GM20431 (cell line): ENCODE measurements at regions not wholly inside any gene's neighbourhood (a gene's known extent, or its start where the extent isn't known, plus 50 kb on each side); places are given as distances from the start of the nearest gene placed in this dataset.
"Not testable (repeated sequence)": the region's sequence is repeated elsewhere in the genome, so short reads cannot be mapped to it uniquely, and the experiment has no call there.

ENCODE experiments used
- in situ Hi-C: fragments of 300-500 bp; cut with MseI, MboI; formaldehyde crosslinking; loops from one replicate; pipeline ENCODE4 v1.15.0; 2020; ENCODE audit warnings: low sequenced_read_pairs; ENCODE audit not compliant: unreplicated experiment

DNA sequence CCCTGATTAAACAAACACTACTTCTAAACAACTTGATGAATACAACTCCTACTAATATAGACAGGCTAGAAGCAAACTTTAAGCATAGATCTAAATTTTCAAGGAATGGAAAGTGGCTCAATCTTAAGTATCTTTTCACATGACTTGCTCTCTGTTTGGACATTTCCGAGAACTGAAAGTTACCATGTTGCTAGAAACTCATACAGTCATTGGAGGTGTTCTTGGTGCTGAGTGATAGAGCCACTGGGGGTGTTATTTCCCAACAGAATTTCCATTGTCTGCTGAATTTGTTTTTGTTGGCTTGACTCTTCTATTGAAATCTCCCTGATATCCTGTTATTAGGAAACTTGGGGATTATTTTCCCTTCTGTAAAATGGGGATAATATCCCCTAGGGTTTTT is 264.5 kb upstream of the RASGRP1 start:
- in situ Hi-C loops = no loop called here

GRCh38 chr15:38842226-38842625 is 277.6 kb upstream of the RASGRP1 start:
- in situ Hi-C loops = no loop called here

- in situ Hi-C loops = no loop called here
Observed at GRCh38 chr15:38843051-38843501, 278.5 kb upstream of the RASGRP1 start.

DNA sequence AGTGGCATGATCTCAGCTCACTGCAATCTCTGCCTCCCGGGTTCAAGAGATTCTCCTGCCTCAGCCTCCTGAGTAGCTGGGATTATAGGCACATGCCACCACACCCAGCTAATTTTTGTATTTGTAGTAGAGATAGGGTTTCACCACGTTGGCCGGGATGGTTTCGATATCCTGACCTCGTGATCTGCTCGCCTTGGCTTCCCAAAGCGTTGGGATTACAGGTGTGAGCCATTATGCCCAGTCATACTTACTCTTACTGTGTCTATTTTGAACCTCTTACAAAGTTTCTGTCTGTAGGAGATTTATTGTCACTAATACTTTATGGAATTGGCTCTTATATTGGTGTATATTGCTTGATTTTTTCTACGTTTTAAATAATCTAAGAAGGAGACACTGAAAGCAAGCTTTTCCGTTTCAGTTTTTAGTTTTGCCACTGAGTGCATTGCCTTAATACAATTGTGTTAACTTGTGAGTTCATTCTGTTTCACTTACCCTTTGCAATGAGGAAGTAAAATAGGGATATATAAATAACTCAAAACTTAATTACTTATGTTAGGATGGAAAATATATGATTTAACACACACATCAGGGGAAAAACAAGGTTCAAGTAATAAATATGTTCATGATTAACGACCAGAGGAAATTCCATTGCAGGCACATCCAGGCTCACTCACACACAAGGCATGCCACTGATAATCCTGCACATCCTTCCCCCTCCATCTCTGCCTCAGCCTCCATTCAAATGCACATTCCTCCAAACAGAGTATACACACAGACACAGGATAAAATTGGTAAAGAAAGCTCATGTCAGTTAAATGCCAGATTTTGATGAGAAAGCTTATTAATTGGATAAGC is 279.3 kb upstream of the RASGRP1 start:
- in situ Hi-C loops = no loop called here

DNA sequence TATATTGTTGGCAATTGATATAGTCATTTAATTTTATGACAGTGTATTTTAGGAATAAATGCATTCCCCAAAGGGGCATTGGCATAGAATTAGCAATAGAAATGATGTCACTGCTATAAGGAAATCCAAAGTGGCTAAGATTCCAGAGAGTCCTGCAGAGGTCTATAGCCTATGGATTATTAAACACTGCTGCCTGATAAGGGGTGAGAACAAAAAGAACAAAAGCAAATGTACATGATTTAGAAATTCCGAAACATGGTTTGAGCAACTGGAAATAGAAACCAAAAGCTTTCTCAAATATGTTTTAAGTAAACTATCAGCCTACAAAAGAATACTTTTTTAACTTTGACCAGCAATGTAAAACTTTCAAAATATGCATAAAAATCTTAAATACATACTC is 280.1 kb upstream of the RASGRP1 start:
- in situ Hi-C loops = no loop called here

GRCh38 chr15:38846346-38846745 is 281.7 kb upstream of the RASGRP1 start:
- in situ Hi-C loops = no loop called here

DNA sequence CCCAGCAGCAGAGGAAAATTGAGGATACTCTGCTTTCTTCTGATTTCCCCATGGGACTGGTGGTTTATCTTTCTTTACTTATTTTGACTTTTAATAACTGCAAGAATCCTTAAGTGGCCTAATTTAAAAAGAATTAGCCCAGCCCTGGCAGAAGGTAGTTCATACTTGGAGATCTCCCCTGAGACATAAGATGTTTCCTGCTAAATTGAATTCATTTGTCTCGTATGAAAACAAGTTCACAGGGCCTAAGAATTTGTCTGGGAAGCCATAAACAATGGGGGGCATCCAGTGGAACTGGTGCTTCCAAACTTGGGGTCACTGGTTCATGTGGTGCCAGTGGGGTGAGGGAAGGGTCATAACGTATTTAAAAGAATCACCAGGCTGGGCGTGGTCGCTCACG is 283.1 kb upstream of the RASGRP1 start:
- in situ Hi-C loops = no loop called here

DNA sequence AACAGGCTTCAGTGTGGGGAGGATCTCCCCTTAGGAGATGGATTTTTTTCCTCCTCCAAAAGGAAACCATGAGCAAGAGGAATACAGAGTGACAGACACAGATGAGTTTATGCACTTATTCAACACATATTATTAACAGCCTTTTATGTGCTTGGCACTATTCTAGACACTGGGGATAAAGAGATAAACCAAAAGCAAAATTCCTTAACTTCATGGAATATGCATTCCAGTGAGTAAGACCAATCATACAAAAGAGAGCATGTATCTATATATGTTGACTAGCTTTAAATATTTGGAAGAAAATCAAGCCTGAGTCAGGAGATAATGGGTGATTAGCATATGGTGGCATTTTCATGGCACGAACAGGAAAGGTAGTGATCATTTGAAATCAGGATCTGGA is 284.4 kb upstream of the RASGRP1 start:
- in situ Hi-C loops = no loop called here

DNA sequence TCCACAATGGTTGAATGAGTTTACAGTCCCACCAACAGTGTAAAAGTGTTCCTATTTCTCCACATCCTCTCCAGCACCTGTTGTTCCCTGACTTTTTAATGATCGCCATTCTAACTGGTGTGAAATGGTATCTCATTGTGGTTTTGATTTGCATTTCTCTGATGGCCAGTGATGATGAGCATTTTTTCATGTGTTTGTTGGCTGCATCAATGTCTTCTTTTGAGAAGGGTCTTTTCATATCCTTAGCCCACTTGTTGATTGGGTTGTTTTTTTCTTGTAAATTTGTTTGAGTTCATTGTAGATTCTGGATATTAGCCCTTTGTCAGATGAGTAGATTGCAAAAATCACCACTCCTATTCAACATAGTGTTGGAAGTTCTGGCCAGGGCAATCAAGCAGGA is 287.6 kb upstream of the RASGRP1 start:
- in situ Hi-C loops = not testable (repeated sequence)

- in situ Hi-C loops = no loop called here
Observed at GRCh38 chr15:38853608-38854007, 289.0 kb upstream of the RASGRP1 start.

DNA sequence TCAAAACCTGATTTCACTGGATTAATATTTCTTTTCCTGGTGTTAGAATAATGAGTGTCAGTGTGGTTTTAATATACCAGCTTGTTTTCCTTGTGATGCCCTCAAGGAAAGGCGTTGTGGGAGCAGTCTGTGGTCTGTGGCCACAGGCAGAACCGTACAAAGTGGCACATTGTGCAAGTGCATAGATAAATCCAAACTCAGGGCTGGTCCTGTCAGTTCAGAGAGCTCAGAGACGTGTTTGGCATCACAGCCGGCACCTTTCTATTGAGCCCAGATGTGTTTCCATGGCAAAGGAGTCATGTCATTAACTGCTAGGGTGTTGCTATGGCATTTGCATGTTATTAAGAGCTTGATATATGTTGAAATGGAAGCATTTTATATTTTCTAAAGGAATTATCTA is 289.9 kb upstream of the RASGRP1 start:
- in situ Hi-C loops = no loop called here

DNA sequence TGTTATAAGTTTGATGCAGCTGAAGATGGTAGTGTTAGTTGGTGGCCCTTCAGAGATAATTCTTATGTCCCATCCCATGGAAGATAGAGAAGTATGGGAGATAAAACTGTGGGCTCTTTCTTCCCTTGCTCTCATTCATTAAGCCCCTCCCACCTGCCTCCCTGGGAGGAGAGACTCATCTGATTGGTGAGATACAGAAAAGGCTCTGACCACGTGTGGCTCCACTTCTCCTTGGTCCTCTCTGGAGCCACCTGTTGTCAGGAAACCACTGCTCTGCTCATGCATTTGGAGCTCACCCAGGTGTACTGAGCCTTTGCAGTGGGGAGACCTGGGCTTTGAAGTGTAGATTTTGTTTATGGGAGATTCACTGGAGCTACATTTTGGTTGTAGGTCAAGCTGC is 293.2 kb upstream of the RASGRP1 start:
- in situ Hi-C loops = no loop called here

DNA sequence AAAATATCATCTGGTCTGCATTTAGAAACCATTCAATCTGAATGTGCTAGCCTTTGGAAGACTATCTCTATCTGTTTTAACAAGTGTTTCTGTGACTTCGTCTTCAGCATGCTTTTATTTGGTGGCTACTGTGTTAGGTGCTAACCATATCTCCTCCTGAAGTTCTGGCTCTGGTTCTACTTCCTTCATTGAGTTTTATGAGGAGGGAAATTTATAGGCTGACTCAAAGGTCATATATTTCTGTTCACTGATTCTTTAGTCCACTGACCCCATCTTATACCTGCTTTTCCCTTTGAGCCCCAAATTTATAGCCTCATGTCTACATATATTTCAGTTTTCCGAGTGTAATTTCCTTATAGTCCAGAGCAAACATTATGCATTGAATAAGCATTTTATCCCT is 295.0 kb upstream of the RASGRP1 start:
- in situ Hi-C loops = no loop called here

DNA sequence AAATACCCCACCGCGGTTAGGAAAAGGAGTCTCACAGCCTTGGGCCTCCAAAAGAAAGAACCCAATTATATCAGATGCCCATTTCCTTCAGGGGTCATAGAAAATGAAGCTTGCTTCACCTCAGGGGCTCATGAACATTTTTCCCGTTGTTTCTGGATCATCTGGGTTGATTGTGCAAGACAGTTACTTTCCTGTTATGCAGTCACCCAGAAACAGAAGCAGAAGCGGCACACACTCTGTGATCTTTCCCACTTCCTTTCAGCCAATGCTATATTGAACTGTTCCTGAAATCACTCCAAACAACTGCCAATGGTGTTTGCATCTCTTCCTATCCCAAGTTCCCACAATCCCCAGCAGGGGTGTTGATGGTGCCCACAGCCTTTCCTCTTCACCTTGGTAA is 295.6 kb upstream of the RASGRP1 start:
- in situ Hi-C loops = no loop called here

- in situ Hi-C loops = no loop called here
Observed at GRCh38 chr15:38860674-38861073, 296.1 kb upstream of the RASGRP1 start.

- in situ Hi-C loops = no loop called here
Observed at GRCh38 chr15:38861108-38861507, 296.5 kb upstream of the RASGRP1 start.

DNA sequence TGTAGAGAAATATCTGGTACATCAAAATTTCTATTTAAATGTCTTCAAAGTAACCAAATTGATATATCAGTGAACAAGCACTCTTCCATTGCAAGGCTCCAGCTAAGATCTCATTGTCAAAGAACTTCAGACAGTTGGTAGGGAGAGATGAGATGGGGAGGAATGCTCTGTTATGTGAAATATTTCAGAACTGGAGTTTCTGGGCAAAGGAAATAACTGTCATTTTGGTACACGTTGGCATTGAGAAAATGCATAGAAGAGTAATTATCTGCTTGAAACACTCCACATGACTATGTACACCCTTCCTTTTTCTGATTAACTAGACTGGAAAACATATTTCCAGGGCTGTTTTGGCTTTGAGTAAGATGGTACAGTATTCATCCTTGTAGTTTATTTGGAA is 297.5 kb upstream of the RASGRP1 start:
- in situ Hi-C loops = no loop called here

GRCh38 chr15:38863381-38863780 is 298.8 kb upstream of the RASGRP1 start:
- in situ Hi-C loops = no loop called here

DNA sequence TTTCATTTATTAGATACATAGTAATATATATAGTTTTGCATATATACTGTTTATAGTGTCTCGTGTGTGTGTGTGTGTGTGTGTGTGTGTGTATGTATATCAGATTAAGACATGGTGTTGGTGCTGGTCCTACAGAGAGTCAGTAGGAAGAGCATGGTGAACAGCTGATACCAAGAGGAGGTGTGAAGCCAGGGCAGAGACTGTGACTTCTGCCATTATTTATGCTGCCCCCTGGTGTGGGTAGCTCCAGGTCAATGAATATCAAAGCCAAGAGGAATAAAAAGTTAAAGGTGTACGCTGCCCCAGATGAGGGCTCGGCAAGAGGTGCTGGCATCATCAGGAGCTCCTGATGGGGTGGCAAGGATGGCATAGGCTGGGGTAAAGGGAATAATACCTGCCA is 299.5 kb upstream of the RASGRP1 start:
- in situ Hi-C loops = no loop called here

DNA sequence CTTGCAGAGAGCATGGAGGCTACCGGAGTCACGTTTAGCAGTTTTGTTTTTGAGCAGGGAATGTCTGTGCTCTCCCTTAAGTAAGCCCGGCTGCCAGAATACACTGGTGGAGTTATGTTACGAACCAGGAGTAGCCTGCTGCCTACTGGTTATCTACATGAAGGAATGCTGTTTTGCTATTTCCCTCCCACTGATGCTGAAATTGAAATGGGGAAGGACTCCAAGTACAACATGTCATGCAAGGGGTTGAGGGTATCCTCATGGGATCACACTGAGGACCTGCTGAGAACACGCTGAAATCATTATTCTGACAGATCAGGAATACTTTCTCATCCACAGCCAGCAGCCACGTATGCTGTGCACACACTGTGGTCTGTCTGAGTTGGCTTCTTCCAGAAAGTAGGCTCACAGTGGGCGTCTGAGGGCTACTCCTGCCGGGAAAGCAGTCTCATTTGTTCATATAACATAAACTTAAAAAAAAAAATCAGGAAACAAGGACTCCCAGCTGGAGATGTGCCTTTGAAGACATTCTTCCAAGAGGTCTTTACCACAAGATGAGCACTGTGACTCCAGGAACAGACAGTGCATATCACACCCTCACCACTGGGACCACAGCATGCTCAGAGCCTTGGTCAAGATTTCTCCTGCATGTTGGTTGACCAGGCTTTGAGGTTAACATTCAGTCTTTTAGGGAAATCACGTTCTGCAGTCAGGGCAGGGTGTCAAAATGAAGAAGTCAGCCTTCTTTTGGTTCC is 300.4 kb upstream of the RASGRP1 start:
- in situ Hi-C loops = no loop called here

DNA sequence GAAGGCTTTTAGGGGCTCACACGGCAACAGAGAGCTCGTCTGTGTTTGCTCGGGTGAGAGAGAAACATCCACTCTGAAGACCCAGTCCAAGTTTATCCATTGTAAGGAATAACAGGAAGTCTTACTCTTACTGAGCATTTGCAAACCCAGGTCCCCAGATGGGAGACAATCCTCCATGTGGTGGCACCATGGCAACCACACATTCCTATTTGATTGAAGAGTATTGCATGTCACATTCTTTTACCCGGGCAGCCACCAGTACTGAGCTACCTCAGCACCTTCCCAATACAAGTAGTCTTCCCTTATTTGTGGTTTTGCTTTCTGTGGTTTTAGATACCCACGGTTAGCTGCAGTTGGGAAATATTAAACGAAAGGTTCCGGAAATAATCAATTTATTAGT is 302.9 kb upstream of the RASGRP1 start:
- in situ Hi-C loops = no loop called here
